ENCODE measurements at regions not wholly inside any gene's neighbourhood (a gene's known extent, or its start where the extent isn't known, plus 50 kb on each side); places are given as distances from the start of the nearest gene placed in this dataset.

DNA sequence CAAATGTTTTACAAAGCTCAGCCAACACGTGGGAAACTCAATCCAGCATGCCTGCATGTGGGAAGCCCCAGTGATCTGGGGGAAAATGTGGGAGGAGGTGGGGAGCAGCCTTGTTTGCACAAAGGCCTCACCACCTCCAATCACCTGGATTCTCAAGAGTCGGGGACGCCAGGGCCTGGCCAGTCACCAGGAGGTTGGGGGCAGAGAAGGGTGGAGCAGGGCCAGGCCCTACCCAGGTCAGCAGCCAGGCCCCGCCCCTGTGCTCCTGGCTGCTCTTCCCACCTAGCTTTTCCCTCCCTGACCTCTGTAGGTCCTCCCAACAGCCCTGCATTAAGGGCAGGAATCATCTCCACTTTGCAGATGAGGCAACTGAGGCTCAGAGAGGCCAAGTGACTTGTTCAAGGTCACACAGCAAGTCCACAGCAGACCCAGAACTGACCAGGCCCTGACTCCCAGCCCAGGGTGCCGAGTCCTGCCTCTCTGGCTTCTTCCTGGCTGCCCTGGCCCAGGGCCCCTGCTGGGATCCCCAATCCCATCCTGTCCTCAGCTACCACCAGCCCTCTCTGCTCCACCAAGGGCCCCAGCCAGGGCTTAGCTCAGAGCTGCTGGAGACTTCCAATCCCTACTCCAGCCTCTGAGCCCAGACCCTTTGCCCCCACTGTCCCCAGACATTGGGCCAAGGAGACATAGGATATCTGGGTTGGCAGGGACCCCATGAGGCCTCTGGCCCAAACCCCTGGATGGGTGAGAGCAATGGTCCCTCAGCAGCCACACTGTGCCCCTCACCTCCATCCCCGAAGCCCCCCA is 508.6 kb downstream of the PTPRU start:
- no peak for DNase-seq

DNA sequence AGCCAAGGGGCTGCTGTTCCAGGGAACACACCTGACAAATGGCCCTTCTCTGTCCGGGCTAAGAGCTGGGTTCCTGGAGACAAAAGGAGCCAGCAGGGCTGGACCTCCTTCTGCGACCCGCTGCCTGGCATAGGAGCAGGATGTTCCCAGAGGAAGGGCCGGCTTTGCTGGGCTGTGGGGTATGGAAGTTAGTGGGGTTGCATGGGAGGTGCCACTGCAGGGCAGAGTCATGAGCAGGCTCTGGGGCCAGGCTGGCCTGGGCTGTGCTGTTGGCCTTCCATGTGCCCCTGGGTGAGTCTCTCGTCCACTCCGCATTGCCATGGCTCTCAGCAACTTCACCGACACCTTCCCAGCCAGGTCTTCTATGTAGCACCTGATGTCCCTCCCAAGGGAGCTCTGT is 507.6 kb downstream of the PTPRU start:
- DNase-seq: no peak

DNA sequence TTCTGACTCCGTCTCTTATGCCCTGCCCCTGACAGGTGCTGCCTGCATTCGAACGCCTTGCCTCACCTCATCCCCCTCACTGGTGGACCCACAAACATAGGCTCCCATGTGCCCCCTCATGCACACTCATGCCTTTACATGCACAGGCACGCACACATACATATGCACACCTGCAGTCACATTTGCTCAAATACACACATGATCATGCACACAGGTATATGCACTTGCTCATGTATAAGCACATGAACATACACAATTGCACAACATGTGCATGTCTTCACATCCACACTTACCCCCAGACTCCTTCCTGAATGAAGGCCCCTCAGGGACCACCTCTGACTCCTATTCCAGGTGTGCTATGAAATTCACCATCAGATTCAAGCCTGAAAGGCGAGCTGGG is 506.9 kb downstream of the PTPRU start:
- no peak for DNase-seq

DNA sequence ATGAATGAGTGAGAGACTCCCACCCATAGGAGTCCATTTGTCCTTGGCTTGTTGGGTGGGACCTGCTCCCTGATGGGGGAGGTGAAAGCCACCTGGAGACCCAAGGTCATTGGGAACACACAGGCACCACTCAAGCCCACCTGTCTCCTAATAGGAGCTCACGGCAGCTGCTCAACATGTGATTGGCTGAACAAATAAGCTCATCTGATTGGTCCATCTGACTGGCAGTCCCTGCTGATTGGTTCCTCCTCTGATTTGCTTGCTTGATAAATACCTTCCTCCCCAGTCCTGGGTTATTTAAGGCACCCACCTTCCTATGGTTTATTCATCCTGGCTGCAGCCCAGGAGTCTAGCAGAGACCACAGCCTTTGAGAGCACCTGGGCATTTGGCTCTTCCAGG is 502.9 kb downstream of the PTPRU start:
- DNase-seq: no peak

DNA sequence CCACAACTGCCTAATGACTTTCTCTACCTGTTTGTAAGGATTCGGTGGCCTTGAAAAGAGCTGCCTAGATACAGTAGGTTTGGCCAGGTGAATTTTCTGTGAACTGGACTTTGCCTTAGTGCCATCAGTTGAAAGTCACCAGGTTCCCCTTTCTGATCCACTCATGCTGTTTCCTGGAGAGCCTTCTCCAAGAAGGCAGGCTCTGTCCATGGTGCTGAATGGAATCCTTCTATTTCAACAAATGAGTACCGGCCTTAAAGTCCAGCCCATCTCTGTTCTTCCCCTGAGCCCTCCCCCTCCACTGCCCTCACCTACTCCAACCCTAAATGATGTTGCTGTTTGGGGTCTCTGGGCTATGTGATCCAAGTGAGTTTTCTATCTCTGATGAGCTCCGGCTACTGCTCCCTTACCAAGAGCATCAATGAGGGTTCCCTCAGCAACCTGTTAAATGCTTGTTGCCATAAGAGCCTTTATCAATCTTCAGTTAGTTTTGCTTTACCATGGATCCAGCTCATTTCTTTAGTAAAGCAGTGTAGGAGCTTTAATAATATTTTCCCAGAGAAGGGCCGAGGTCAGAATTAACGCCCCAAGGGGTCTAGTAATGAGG is 500.4 kb downstream of the PTPRU start:
- no peak for DNase-seq

DNA sequence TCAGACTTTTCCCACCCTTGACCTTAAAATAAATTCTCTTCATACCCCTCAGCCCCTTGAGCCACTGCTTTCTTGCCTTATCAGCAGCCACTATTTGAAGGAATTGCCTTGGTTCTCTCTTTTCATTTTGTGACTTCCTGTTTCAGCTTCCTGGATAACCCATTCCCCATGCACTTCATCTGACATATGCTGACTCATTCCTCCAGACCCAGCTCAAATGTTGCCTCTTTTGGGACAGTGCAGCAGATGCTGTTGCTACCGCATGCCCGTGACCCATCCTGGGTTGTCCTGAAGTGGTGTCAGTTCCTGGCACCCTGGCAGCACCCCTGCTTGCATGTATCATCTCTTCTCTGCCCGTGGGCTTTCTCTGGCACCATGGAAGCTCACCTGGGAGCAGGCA is 496.1 kb downstream of the PTPRU start:
- DNase-seq: no peak

DNA sequence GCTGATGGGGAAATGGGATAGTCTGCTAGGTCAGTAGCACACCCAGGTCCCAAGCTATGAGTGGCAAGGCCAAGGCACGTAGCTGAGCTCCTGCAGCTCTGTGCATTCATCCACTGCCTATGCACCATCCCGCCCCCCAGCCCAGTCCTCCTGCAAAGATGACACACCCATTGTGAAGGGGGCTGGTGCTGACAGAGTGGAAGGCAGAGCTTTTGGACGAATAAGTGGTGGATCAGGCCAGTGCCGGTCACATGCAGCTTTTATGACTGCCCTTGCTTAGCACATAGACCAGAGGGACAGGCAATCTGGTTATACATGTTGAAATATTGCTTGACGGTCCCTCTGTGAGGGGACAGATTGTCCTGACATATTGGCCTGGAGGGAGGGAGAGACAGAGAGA is 494.3 kb downstream of the PTPRU start:
- DNase-seq: no peak

DNA sequence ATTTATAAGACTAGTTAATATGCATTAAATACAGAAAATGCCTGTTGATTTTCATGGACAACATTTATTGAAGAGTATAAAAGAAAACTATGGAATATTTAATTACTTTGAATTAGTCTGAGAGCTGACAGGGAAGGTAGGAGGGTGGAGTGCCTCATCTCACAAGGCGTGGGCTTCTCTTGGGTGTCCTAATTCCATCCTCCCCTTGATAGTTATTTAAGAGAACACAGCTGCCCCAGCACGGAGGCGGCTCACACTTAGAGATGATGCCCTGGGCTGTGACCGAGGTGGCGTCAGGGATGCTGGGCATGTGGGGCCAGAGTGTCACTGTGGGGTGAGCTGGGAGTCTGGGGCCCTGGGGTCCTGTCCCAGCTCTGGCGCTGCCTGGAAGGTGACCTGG is 493.0 kb downstream of the PTPRU start:
- DNase-seq: no peak

DNA sequence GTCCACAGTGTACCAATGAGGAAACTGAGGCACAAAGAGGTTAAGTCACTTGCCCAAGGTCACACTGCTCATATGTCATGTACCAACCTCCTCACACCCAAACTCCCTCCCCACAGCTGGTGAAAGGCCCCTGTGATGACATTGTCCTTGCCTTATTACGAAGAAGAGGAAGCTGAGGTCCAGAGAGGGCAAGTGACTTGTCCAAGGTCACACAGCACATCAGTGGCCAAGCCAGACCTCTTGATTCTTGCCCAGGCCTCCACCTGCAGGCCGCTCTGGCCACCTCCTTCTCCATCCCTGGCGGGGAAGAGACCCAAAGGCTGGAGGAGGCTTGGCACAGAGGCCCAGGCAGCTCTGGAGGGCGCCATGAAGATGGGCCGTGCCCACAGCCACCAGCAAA is 492.4 kb downstream of the PTPRU start:
- DNase-seq: no peak

DNA sequence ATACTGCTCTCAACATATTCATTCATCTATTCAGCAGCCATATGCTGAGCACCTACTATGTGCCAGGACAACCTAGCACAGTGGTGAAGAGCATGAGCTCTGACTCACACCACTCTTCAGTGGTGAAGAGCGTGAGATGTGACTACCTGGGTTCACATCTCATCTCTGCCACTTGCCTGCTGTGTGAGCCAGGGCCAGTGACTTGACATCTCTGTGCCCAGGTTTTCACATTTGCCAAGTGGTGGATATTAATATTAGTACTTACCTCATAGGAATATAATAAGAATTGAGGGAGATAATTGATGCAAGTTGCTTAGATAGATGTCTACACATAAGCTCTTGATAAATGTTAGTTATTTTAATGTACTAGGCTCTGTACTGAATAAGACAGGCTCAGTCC is 488.9 kb downstream of the PTPRU start:
- no peak for DNase-seq

DNA sequence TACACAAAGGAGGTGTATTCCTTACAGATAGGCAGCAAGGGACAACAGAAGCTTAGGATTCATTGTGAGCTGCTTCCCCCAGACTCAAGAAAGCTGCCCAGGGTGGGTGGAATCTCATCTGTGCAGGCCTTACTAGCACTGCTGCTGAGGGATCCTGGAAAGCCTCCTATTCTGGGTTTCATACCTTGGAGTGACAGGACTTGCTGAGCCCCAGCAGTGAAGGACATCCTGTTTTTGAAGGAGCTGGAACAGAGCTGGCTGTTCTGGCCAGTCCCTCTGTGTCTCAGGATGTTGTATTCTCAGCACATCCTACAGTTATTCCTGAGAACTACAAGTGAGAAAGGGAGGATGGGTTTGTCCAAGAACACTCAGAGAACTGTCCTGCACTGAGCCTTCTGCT is 486.3 kb downstream of the PTPRU start:
- no peak for DNase-seq

DNA sequence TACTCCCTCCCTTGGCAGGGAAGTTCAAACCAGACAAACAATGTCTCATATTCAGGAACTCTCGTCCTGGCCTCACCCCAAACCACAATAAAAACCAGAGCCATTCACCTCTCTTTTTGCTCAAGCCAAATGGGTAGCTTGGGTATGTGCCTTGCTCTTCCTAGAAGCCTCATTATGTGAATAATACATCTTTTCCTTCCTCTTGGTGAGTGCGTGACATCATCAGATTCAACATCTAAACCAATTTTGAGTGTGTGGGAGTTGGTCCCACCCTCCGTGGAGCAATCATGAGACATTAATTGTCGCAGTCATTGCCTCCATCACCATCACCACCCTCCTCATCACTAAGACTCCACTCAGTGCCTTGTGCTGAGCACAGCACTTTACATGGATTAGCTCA is 482.9 kb downstream of the PTPRU start:
- no peak for DNase-seq

DNA sequence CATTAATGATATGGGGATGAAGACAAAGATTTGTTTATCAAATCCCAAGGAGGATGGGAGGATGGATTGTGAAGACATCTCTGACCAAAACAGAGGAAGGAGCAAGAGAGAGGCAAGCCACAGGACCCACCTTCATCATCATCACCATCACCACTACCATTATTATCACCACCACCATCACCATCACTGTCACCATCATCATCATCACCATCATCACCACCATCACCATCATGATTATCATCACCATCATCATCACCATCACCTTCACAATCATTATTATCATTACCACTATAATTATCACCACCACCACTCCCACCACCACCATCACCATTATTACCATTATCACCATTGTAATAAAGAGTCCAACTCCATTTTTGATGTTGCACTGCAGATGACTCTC is 482.5 kb downstream of the PTPRU start:
- no peak for DNase-seq

DNA sequence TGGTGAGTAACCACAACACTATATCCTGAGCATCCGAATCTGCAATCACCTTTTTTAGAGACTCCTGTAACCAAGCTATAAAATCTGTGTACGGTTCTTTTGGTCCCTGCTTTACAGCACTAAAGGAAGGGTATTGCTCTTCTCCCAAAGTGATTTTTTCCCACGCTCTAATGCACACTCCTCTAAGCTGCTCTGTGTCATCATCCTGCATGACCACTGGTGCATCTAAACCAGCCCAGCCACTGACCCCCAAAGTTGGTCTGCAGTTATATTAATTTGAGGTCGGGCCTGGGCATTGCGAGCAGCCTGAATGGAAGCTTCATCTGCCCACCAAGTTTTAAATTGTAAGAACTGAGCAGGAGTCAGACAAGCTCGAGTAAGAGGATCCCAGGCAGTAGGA is 480.0 kb downstream of the PTPRU start:
- DNase-seq: no peak

DNA sequence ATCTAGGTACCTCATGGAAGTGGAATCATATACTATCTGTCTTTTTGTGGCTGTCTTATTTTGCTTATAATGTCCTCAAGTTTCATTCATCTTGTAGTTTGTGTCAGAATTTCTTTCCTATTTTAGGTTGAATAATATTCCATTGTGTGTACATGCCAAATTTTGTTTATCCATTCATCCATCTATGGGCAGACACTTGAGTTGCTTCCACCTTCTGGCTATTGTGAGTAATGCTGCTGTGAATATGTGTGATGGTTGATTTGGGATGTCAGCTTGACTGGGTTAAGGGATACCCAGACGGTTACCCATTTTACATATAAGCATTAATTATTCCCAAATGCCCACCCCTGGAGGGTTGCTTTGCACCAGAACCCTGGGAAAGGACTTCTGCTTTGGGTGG is 477.5 kb downstream of the PTPRU start:
- DNase-seq: no peak

DNA sequence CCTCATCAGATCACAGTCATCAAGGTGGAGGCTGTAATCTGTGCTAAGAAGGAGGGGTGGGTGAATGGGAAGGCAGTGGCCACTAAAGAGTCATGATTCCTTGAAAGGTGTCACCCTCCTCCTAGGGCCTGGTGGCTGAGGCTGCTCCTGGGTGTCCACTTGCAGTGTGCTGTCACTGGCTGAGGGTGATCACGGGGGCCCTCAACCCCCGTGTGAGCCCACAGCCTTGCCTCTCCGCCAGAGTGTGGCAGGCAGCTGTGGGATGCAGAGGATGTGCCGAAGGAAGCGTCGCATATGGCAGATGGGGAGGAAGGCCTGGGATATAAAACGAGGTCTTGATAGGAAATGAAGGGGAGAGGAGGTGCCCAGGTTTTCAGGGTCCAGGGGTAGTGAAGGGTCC is 476.5 kb downstream of the PTPRU start:
- DNase-seq: no peak

DNA sequence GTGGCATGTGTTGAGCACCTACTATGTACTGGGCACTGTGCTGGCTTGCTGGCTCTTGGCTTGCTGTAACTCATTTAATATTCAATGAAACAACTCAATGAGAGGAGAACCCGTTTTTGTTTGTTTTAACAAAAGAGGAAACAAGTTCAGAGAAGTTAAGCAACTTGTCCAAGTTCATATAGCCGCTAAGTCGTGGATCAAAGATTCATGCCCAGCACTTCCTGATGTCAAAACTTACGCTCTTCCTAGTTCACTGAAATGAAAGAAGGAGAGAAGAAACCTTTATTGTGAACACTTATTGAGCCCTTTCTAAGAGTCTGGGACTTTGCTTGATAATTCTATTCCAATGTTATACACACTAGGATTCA is 475.9 kb downstream of the PTPRU start:
- no peak for DNase-seq

DNA sequence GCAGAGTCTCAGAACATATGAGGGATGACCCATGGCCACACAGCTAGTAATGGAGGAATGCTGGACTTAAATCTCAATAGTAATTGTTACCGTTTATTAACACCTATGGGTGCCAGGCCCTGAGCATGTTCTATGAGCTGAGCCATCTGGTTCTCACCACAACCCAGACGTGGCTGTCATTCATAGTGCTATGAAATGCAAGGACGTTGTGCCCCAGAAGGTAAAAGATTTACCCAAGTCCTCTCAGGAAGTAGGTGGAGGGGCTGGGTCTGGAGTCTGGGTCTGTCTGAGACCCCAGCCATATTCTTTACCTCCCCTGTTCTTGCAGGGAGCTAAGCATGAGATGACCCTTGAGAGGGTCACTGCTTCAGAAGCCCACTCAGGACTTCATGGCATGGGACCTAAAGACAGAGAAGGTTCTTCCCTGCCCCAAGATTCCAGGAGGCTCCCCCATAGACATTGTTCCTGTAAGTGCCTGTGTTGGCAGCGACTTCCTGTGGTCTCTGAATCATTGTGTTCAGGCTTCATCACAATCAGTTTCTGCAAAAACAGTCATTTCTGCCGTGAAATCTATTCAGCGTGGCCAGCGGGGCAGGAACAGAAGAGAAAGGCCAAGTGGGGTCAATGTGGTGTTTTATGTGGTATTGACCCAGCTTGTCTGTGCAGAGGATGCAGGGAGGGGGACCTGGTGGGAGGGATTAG is 475.4 kb downstream of the PTPRU start:
- no peak for DNase-seq

DNA sequence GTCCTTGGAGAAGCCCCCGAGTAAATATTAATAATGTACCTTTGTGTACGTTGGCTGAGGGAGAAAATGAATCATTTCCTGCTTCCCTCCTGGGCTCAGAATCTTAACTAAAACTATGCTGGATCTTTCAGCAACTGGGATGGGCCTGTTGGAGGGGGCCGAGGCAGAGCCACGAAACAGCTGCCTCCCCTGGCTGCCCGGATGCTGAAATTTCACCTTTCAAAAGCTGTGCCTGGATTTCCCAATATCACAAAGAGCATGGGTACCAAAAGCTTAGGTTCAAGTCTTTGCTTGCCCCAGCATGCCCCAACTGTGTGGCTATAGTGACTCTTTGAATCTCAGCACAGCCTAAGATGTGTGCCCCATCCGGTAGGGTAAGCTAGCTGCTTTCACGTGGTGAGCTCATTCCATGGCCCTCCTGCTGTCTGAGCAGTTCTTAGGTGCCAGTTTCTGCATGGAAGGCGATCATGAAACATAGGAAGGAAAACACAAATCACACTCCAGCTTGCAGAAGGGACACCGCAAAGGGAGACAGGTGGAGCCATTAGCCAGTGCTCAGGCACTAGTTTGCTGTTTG is 473.5 kb downstream of the PTPRU start:
- peak; percentile 61 for DNase-seq

DNA sequence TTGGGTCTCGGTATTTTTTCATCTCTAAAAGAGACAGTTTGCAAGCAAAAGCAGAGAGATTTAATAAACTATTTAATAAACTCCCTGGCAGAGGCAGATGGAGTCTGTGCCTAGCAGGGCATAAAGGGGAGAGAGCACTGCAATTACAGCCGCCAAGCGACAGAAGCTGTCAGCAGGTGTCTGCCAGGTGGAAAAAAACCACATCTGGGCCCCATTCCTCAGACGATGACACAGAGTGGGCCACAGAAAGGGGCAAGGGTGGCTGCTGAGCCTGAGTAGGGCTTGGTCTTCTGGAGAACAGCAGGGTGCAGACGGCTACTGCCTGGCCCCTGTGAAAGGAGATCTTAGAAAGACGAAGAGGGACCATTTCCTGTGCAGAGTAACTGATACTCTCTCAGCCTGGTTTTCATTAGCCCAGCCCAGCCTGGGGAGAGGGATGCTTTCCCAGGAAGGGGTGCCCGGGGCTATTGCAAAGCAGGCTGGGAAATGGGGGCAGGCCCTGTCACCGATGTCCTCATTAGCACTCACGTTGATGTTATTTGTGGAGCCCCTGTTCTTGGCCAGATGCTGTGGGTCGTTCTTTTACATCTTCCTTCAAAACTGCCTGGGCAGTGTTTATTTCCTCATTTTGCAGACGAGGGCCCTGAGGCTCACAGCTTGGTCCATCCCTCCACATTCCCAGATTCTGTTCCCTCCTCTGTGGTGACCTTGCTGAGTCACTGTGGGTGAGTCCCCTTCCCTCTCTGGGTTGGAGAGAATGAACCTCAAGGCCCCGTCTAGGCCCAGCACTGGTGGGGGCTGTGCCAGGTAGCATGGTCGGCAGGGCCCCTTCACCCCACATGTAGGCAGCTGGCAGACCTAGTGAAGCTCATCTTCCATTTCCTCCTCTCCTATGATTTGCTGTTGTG is 472.7 kb downstream of the PTPRU start:
- DNase-seq: peak; percentile 54

DNA sequence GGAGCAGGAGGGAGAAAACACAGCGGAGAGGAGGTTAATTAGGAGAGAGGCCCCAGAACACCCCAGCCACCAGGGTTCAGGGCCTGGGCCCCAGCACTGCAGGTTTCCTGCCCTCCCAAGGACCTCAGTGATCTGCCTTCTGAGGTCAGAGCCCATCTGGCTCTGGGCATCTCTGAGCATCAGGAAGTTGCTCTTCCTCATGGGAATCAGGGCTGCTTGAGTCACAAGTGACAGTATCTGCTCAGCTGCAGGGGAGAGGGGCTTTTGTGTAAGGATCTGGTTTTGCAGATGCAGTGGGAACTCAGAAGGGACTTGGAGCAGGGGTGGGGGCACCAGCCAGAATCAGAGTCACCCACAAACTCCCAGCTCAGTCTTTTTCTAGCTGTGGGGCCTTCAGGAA is 472.1 kb downstream of the PTPRU start:
- no peak for DNase-seq

DNA sequence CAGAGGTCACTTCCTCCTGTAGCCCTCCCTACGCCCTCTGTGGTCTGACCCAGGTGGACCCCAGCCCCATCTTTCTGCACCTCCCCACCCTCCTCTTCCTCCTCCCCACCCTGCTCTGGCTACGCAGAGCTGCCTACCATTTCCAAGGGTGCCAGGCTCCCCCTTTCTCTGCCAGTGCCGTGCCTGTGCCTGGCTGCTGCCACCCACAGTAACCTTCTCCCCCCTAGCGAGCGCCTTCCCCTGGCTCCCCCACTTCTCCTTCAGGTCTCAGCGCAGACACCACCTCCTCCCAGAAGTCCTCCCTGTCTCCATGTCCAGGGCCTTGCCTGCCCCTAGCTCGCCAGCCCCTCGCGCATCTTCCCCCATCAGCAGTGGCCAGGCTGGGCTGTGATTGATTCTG is 471.5 kb downstream of the PTPRU start:
- no peak for DNase-seq

DNA sequence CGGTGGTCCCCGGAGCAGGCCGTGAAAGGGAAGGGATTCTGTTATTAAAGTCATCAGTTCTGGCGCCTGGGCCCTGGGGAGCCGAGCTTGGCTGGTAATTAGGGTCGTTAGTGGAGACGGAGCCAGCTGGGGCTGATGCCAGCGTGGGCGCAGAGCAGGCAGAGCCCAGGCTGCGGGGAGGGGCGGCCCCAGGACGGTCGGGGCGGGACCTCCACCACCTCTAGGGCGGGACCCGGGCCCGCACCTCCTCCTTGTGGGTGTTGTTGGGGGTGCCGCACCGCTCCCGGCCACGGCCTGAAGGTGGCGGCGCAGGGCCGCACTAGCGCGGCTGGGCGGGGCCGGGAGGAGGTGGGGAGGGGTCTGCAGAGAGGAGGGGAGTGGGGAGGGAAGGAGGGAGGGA is 470.6 kb downstream of the PTPRU start:
- peak; percentile 83 for DNase-seq
